Activated CD8-positive, alpha-beta T cell treated with anti-CD3 and anti-CD28 coated beads for 36 hours (primary cell): ENCODE measurements at regions not wholly inside any gene's neighbourhood (a gene's known extent, or its start where the extent isn't known, plus 50 kb on each side); places are given as distances from the start of the nearest gene placed in this dataset.

Experiments
- ATAC-seq: fragments of 200-7000 bp; cut with Tn5 transposase; one replicate; pipeline ENCODE4 v1.10.0; 2021; ENCODE audit warnings: mild to moderate bottlenecking, moderate library complexity
- CTCF ChIA-PET: fragments of 350-600 bp; sonication (Branson Sonifier 250); formaldehyde crosslinking; loops from one replicate; lab custom pipeline; 2021; ENCODE audit warnings: antibody characterized with exemption; lab: Charles Lee
- POLR2A ChIA-PET: fragments of 350-600 bp; sonication (Branson Sonifier 250); formaldehyde crosslinking; loops from one replicate; lab custom pipeline; 2021; ENCODE audit warnings: antibody characterized with exemption; lab: Charles Lee
- DNase-seq: peaks from one replicate; pipeline ENCODE4 v3.0.0-alpha.2; 2020
- H3K27ac Mint-ChIP-seq: one replicate; pipeline ENCODE4 v1.8.0; 2021; ENCODE audit warnings: mild to moderate bottlenecking, mixed read lengths
- H3K27me3 Mint-ChIP-seq: one replicate; pipeline ENCODE4 v1.8.0; 2021; ENCODE audit warnings: mixed read lengths
- H3K36me3 Mint-ChIP-seq: one replicate; pipeline ENCODE4 v1.8.0; 2021; ENCODE audit warnings: low read depth, mixed read lengths
- H3K4me1 Mint-ChIP-seq: one replicate; pipeline ENCODE4 v1.8.0; 2021; ENCODE audit warnings: low read depth, mixed read lengths
- H3K4me3 Mint-ChIP-seq: one replicate; pipeline ENCODE4 v1.8.0; 2021; ENCODE audit warnings: mild to moderate bottlenecking, moderate library complexity, mixed read lengths
- H3K9me3 Mint-ChIP-seq: one replicate; pipeline ENCODE4 v1.8.0; 2021; ENCODE audit warnings: mixed read lengths
- intact Hi-C: fragments of 100-400 bp; cut with micrococcal nuclease; formaldehyde crosslinking; loops from one replicate; pipeline ENCODE4 v1.10.0; 2022
- TF ChIP-seq, protein P1 (sequence below): fragments of 200-600 bp; IDR thresholded peaks from one replicate; pipeline ENCODE4 v1.8.0; 2022; ENCODE audit warnings: antibody characterized with exemption, mild to moderate bottlenecking

GRCh38 chr3:75981401-75981800, 196.1 kb upstream of the ZNF717 start:
- H3K27me3 Mint-ChIP-seq: no peaks in the 10 kb centered on the region
- no peak overlapping the region for H3K27ac Mint-ChIP-seq
- no peaks in the 10 kb centered on the region for H3K4me1 Mint-ChIP-seq
- CTCF ChIA-PET: no interaction called here
- H3K4me3 Mint-ChIP-seq: no peak overlapping the region
- DNase-seq: no peak
- TF ChIP-seq, protein P1, sequence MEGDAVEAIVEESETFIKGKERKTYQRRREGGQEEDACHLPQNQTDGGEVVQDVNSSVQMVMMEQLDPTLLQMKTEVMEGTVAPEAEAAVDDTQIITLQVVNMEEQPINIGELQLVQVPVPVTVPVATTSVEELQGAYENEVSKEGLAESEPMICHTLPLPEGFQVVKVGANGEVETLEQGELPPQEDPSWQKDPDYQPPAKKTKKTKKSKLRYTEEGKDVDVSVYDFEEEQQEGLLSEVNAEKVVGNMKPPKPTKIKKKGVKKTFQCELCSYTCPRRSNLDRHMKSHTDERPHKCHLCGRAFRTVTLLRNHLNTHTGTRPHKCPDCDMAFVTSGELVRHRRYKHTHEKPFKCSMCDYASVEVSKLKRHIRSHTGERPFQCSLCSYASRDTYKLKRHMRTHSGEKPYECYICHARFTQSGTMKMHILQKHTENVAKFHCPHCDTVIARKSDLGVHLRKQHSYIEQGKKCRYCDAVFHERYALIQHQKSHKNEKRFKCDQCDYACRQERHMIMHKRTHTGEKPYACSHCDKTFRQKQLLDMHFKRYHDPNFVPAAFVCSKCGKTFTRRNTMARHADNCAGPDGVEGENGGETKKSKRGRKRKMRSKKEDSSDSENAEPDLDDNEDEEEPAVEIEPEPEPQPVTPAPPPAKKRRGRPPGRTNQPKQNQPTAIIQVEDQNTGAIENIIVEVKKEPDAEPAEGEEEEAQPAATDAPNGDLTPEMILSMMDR: no peak
- no peaks in the 10 kb centered on the region for H3K36me3 Mint-ChIP-seq
- POLR2A ChIA-PET: no interaction called here
- ATAC-seq: no peak
- intact Hi-C loops: no loop called here
- peaks cover 15% of the 10 kb centered on the region for H3K9me3 Mint-ChIP-seq

DNA sequence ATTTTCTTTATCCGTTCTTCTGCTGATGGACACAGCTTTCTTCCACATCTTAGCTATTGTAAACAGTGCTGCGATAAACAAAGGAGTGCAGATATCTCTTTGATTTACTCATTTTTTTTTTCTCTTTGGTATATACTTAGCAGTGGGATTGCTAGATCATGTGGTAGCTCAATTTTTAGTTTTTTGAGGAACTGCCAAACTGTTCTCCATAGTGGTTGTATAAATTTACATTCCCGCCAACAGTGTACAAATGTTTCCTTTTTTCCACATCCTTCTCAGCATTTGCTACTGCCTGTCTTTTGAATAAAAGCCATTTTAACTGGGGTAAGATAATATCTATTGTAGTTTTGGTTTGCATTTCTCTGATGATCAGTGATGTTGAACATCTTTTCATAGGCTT, 196.8 kb upstream of the ZNF717 start:
- no peak for ATAC-seq
- CTCF ChIA-PET: no interaction called here
- no peaks in the 10 kb centered on the region for H3K27me3 Mint-ChIP-seq

DNA sequence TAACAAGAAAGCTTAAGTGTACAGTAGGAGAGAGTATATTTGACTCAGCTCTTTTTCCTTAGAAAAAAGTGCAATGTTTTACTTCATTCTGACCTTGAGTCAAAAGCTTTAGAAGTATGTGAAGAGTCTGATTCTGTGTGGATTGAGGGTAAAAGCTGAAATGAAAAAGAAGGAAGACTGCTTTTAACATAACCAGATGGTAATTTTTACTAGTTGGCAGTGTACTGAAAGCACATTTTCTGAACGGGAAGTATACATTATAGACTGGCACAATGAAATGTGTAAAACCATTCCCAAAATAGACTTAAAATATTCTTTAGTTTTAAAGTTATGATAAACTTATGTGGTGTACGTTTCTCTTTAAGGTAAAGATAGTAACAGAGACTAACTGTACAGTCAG, 197.8 kb upstream of the ZNF717 start:
- ATAC-seq (no peak), DNase-seq (no peak)
- ChIA-PET CTCF (no interaction called here), POLR2A (no interaction called here)
- peaks cover 23% of the 10 kb centered on the region for H3K9me3 Mint-ChIP-seq
- intact Hi-C loops: no loop called here
- no peaks in the 10 kb centered on the region for H3K36me3 Mint-ChIP-seq
- H3K4me1 Mint-ChIP-seq: no peaks in the 10 kb centered on the region
- H3K27ac Mint-ChIP-seq: no peak overlapping the region
- H3K27me3 Mint-ChIP-seq: no peaks in the 10 kb centered on the region
- TF ChIP-seq, protein P1: no peak
- no peak overlapping the region for H3K4me3 Mint-ChIP-seq

More for the DNA sequence above, 196.8 kb upstream of the ZNF717 start:
- Mint-ChIP-seq H3K4me1 (no peaks in the 10 kb centered on the region), H3K4me3 (no peak overlapping the region), H3K27ac (no peak overlapping the region), H3K9me3 (peaks cover 16% of the 10 kb centered on the region), H3K36me3 (no peaks in the 10 kb centered on the region)
- POLR2A ChIA-PET: no interaction called here
- intact Hi-C loops: no loop called here
- TF ChIP-seq, protein P1: no peak
- DNase-seq: no peak

DNA sequence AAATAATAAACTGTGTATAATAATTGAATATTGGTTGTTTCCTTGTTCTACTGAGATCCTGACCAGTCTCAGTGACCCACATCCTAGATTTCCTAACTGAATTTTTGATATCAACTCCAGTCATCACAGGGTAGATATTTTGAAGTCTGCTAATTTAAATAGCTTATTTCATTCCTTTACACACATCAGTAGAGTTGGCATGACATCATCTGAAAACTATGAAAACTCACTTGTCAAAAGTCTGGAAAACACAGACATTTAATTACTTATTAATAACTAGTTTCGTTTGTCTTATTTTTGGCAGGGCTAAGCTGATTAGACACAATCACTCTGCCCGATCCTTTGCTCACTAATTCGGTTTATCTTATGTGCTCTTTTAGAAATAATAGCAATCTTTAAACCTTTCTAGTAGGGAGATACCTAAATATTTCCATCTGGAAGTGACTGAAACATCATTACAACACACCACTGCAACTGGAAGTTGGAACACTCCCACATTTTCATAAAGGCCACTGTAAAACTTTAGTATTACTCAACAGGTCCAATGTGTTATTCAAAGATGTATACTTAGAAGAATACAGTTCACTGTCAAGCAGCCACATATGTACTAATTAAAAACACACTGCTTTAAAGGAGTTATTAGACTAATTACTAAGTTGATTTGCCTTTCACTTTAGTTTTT, 198.4 kb upstream of the ZNF717 start:
- ChIA-PET CTCF (no interaction called here), POLR2A (no interaction called here)
- Mint-ChIP-seq H3K4me1 (no peaks in the 10 kb centered on the region), H3K27me3 (no peaks in the 10 kb centered on the region), H3K9me3 (peaks cover 21% of the 10 kb centered on the region), H3K27ac (no peak overlapping the region), H3K36me3 (no peaks in the 10 kb centered on the region), H3K4me3 (no peak overlapping the region)
- no peak for DNase-seq
- intact Hi-C loops: no loop called here
- ATAC-seq: no peak
- TF ChIP-seq, protein P1: no peak

DNA sequence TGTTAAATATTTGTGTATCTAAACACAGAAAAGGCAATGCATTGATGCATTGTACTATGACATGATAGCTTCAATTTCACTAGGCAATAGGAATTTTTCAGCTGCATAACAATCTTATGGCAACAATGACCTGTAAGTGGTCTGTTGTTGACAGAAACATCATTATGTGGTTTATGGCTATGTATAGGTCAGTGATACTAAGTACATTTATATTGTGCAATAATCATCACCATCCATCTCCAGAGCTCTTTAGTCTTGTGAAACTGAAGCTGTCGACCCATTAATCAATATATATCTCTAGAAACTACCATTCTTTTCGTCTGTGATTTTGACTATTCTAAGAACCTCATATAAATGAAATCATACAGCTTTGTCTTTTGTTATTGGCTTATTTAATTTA, 200.1 kb upstream of the ZNF717 start:
- no peaks in the 10 kb centered on the region for H3K27me3 Mint-ChIP-seq
- intact Hi-C loops: no loop called here
- no peaks in the 10 kb centered on the region for H3K4me1 Mint-ChIP-seq
- no peak overlapping the region for H3K4me3 Mint-ChIP-seq
- CTCF ChIA-PET: no interaction called here
- no peaks in the 10 kb centered on the region for H3K36me3 Mint-ChIP-seq
- TF ChIP-seq, protein P1: no peak
- H3K27ac Mint-ChIP-seq: no peak overlapping the region
- no peak for DNase-seq
- H3K9me3 Mint-ChIP-seq: peaks cover 15% of the 10 kb centered on the region
- POLR2A ChIA-PET: no interaction called here
- ATAC-seq: no peak
